ENCODE measurements at regions not wholly inside any gene's neighbourhood (a gene's known extent, or its start where the extent isn't known, plus 50 kb on each side); places are given as distances from the start of the nearest gene placed in this dataset.
A peak's percentile ranks its signal among the peaks of the same experiment; 100 is the strongest.
"Not testable (repeated sequence)": the region's sequence is repeated elsewhere in the genome, so short reads cannot be mapped to it uniquely, and the experiment has no call there.

GRCh38 chr6:40152196-40152595 is 217.9 kb upstream of the MOCS1 start:
- no peak for DNase-seq (ENCODE audit: low spot score)

DNA sequence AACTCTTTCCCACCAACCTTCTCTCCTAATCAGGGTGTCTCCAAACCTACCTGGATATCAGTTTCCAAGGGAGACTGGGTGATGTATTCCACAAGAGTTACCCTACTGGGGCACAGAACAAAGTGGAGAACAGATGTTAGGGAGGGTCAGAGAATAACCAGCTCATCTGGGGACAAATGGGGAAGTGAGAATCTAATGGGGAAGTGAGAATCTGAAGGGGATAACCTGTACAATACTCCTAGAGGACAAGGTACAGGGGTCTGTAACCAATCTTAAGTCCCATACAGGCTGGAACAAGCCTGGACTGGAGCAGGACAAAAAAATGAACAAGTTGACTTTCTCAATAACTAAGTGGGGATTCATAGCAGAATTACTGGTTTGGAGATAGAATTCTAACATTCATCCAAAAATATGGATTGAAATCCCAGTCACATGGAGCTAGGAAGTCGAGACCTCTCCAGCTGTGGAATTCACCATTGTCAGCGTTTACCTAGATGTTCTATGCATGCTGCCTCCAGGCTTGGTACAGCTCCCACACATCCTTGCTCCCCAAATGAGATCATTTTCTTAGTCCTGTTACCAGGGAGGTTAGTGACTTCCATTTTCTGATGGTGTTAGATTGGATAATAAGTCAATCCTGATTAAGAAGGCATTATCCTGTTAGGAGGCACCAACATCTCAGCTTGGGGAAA is 214.8 kb upstream of the MOCS1 start:
- peak; percentile 88 for DNase-seq (ENCODE audit: low spot score)

GRCh38 chr6:40146902-40147301 is 212.6 kb upstream of the MOCS1 start:
- DNase-seq (ENCODE audit: low spot score) = no peak

GRCh38 chr6:40139447-40139846 is 205.2 kb upstream of the MOCS1 start:
- DNase-seq (ENCODE audit: low spot score) = no peak

DNA sequence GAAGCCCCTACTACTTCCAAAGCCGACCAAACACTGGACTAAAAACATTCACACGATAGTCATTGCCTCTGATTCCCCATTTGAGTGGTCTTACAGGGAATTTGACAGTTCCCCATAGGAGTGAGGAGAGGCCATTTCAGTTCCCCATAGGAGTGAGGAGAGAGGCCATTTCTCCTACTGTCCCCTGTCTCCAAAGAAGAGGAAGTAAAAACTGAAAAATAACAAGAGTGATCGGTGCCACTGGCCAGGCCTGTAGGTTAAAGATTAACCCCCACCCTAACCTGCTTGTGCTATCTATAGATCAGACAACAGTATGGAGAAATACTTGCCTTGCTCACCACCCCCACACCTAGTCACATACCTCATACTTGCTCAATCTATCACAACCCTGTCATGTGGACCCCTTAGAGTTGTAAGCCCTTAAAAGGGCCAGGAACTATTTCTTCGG is 204.0 kb upstream of the MOCS1 start:
- DNase-seq (ENCODE audit: low spot score) = no peak

DNA sequence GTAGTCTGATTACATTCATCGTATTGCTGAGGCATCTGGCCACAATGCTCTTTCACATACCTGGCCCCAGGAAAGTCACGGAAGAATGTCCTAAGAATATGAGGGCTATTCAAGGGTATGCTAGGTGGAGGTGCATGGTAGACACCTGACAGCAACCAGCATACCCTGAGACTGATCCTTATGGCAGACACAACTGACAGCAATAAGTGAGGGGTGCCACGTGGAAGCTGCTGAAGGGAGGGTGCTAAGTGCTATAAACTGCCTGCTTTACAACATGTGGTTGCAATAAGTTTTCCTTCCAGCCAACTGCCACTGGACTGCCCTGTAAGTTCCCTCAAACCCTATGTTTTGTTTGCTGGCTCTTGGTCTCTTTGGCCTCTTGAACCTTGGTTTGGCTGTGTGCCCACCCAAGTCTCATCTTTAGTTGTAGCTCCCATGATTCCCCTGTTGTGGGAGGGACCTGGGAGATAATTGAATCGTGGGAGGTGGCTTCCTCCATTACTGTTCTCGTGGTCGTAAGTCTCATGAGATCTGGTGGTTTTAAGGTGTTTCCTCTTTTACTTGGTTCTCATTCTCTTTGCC is 201.3 kb upstream of the MOCS1 start:
- peak; percentile 8 for DNase-seq (ENCODE audit: low spot score)

DNA sequence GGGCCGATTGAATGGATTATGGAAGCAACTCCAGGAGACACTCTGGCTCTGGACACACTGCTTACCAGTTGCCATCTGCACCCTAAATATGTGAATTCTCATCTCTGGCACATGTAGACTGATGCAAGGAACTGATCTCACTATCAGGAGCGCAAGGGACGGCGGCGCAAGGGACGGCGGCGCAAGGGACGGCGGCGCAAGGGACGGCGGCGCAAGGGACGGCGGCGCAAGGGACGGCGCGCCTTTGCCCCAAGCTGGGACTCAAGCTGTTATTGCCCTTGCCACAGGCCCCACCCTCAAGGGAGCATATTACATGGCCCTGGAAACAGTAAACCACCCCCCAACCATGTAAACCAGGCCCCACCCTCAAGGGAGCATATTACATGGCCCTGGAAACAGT is 199.7 kb upstream of the MOCS1 start:
- DNase-seq (ENCODE audit: low spot score) = not testable (repeated sequence)

- no peak for DNase-seq (ENCODE audit: low spot score)
Measured at GRCh38 chr6:40131675-40132074, 197.4 kb upstream of the MOCS1 start.

GRCh38 chr6:40128127-40128526 is 193.9 kb upstream of the MOCS1 start:
- DNase-seq (ENCODE audit: low spot score) = no peak

- DNase-seq (ENCODE audit: low spot score) = no peak
Measured at GRCh38 chr6:40125680-40126394, 191.6 kb upstream of the MOCS1 start.

GRCh38 chr6:40124924-40125323 is 190.7 kb upstream of the MOCS1 start:
- no peak for DNase-seq (ENCODE audit: low spot score)

- DNase-seq (ENCODE audit: low spot score) = no peak
Measured at GRCh38 chr6:40116832-40117231, 182.6 kb upstream of the MOCS1 start.

DNA sequence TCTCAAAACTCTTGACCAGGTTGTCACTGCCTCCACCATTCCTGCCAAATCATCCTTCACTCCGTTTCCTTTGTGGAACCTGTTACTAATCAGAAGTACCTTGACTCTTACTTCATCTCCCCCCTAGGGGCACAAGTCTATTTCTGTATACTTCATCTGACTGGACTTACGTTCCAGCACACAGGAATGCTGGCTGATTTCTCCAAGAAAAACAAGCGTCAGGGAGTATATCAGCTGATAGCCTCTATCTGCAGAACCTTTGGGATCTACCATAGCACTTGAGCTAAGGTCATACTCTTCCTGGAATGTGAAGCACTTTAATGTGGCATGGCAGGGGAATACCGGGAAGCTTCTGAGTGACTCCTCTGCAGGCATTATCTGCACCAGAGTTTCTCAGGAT is 178.1 kb upstream of the MOCS1 start:
- no peak for DNase-seq (ENCODE audit: low spot score)

DNA sequence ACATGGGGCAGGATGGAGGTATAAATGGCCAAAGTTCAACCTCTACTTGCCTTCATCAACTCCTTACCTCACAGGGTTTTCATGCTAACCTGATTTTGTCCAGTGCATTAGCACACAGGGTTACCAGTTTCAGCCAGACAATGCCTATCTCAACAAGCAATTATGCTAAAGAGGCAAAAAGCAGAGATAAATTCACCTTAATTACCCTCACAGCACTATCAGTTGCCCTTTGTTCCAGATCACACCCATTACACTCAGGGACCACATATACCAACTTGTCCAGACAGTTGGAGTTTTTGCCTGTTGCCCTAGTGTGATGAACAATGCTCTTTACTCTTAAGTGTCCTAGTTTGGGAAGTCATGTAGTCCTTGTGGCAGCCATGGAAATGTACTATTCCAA is 174.5 kb upstream of the MOCS1 start:
- DNase-seq (ENCODE audit: low spot score) = no peak

DNA sequence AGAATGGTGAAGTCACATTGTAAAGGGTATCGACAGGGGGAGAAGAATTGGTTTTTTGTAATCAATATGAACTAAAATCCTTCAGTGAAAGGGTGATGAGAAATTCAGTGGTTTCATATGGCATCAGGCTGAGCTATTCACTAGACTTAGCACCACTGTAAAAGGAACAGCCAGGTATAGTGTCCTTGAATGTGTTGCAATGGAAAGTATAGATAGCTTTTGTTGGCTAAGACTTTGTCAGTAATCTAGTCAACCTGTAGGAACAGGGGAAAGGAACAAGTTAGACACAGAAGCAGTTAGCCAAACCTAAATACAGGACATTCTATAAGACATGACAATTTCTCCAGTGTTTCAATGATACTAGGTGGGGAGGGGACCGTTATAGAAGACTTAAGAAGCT is 172.6 kb upstream of the MOCS1 start:
- DNase-seq (ENCODE audit: low spot score) = no peak

- no peak for DNase-seq (ENCODE audit: low spot score)
Measured at GRCh38 chr6:40098774-40099173, 164.5 kb upstream of the MOCS1 start.

DNA sequence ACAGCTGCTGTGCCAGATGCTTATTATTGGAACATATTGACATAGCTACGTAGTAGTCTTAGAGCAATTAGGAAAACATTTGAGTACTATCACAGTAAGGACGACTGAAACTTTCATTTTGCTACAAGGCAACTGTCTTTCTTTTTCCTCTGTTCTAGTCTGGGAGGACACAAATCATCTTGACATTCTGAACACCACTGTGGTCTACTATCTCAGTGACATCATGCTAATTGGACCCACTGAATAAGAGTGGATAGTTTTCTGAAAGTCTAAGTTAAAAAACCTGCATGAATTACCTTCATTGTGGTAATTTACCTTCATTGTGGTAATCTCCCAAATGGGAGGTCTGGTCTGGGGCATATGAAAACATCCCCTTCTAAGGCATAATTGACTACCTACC is 163.3 kb upstream of the MOCS1 start:
- DNase-seq (ENCODE audit: low spot score) = no peak

- no peak for DNase-seq (ENCODE audit: low spot score)
Measured at GRCh38 chr6:40083141-40083920, 149.1 kb upstream of the MOCS1 start.

DNA sequence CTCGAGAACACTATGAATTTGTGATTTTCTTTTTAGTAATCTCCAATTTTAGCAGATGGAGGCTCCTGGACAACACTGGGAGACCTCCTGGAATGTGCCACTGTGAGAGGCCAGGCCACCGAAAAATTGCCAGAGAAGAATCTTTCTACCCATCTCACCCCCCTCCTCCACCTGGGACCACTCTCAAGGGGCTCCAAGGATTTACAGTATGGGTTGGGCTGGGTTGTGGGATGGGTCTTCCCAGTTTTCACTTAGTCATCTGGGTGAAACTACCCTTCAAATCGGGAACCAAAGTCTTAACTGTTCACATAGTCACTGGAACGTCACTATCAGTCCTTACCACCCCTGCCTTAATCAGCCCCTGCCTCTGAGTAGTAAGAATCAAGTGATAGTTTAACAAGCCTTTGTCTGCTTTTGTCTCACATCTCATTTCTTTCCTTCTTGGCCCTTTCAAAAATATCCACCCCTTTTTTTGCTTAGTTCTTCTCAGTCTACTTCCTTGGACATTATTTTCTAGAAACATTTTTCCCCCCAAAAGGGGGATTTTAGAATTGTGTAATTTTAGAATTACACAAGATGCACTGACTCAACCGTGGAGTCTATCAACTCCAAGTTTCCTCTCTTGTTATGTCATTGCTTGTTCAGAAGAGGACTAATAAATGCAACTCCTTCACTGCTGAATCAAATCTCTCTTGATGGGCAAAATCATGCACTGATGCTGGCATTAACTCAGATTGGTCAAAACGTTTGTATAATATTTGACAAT is 148.2 kb upstream of the MOCS1 start:
- no peak for DNase-seq (ENCODE audit: low spot score)

- DNase-seq (ENCODE audit: low spot score) = no peak
Measured at GRCh38 chr6:40077736-40078135, 143.5 kb upstream of the MOCS1 start.

DNA sequence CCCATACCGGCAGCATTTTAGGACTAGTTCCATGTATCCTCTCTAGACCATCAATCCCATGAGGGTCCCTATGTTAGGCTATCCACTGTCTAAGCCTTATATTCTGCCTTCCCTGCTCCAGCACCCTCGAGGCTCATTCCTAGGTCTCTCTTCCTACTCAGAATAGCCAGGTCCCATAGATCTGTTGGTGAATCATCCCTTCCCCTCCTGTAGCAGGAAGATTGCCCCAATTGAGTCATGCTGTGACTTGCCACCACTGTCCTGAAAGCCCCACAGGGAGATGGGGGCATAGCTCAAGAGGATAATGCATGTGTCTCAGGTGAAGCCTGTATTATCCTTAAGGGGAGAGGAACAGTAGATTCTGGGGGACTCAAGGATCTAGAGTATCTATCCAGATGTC is 143.1 kb upstream of the MOCS1 start:
- no peak for DNase-seq (ENCODE audit: low spot score)

- no peak for DNase-seq (ENCODE audit: low spot score)
Measured at GRCh38 chr6:40075056-40075590, 140.9 kb upstream of the MOCS1 start.

Data from NAMALWA (cell line).